K562 (cell line): ENCODE measurements at regions not wholly inside any gene's neighbourhood (a gene's known extent, or its start where the extent isn't known, plus 50 kb on each side); places are given as distances from the start of the nearest gene placed in this dataset.

Experiments
- ATAC-seq: fragments of 200-7000 bp; cut with Tn5 transposase; 3 replicates; pipeline ENCODE4 v1.9.1; 2020; ENCODE audit warnings: moderate library complexity
- BruUV-seq: library from RNA; stranded (reverse); fragments of 400-500 nt; replicated peaks from 2 replicates; lab custom pipeline; 2021; lab: Mats Ljungman, UMichigan
- CTCF ChIA-PET: fragments of 300-600 bp; formaldehyde crosslinking; extraction: SDS; loops from one replicate; lab custom pipeline; 2021; ENCODE audit warnings: low intra/inter-chr PET ratio; lab: Yijun Ruan, JAX
- POLR2A ChIA-PET: fragments of 300-600, 350-650 bp; sonication (Branson Sonifier 250); formaldehyde crosslinking; extraction: SDS; loops from one replicate; lab custom pipeline; 2021; ENCODE audit warnings: antibody characterized with exemption, inconsistent platforms; lab: Yijun Ruan, JAX
- DNase-seq, 4 experiments: peaks; one replicate each; pipeline versions ENCODE4 v3.0.0 to v3.0.0-alpha.2; 2011 to 2018; ENCODE audit warnings: low spot score in 3 of 4, mixed read lengths in 3 of 4; ENCODE audit errors: extremely low read depth in 1 of 4
- FAIRE-seq: peaks from 2 replicates; lab custom pipeline; 2011; peaks lifted over from hg19 to GRCh38; lab: Jason Lieb, UNC
- H2AFZ ChIP-seq: 2 replicates; pipeline ENCODE4 v1.6.0; 2011; ENCODE audit warnings: low read depth, low read length, control low read depth, inconsistent platforms
- H3K27ac ChIP-seq: fragments of 200-600 bp; 3 replicates; pipeline ENCODE4 v1.8.0; 2011; ENCODE audit warnings: low read depth, mild to moderate bottlenecking, control low read depth, inconsistent platforms, low read length, moderate library complexity, mixed read lengths; ENCODE audit errors: extremely low read depth
- H3K27me3 ChIP-seq, 2 experiments: fragments of 300-600 bp in 1 of 2; 2 replicates in 1 of 2; 3 replicates in 1 of 2; pipeline versions ENCODE4 v1.6.0 to v1.8.0; 2011; ENCODE audit warnings: inconsistent platforms in 2 of 2, low read length in 2 of 2, mild to moderate bottlenecking in 1 of 2, mixed read lengths in 1 of 2, moderate library complexity in 1 of 2; ENCODE audit not compliant: control insufficient read depth in 2 of 2, insufficient read depth in 2 of 2
- H3K36me3 ChIP-seq: fragments of 300-600 bp; 3 replicates; pipeline ENCODE4 v1.8.0; 2011; ENCODE audit warnings: mild to moderate bottlenecking, low read length, inconsistent platforms; ENCODE audit not compliant: control insufficient read depth, insufficient read depth
- H3K4me1 ChIP-seq, 2 experiments: fragments of 200-600 bp in 1 of 2; replicated peaks in 1 of 2; 2 replicates in 1 of 2; 3 replicates in 1 of 2; pipeline versions ENCODE4 v1.5.1 to v1.8.0; 2011; ENCODE audit warnings: inconsistent platforms in 2 of 2, low read length in 2 of 2, mild to moderate bottlenecking in 1 of 2, mixed read lengths in 1 of 2, moderate library complexity in 1 of 2; ENCODE audit not compliant: control insufficient read depth in 2 of 2, insufficient read depth in 2 of 2
- H3K4me2 ChIP-seq: 2 replicates; pipeline ENCODE4 v1.6.1; 2011; ENCODE audit warnings: low read length, control low read depth, inconsistent platforms, mixed read lengths; ENCODE audit not compliant: insufficient read depth
- H3K4me3 ChIP-seq: fragments of 200-600 bp; sonication (generic), shearing (Covaris generic); 2 replicates; pipeline ENCODE4 v1.5.1; 2016; ENCODE audit warnings: control low read depth, inconsistent platforms
- H3K79me2 ChIP-seq: fragments of 200-600 bp; 3 replicates; pipeline ENCODE4 v1.8.0; 2011; ENCODE audit warnings: low read length, inconsistent platforms; ENCODE audit not compliant: control insufficient read depth, insufficient read depth
- H3K9ac ChIP-seq, 2 experiments: 2 replicates each; pipeline versions ENCODE4 v1.6.0 to v1.6.1; 2011; ENCODE audit warnings: low read depth in 2 of 2, low read length in 2 of 2, control low read depth in 1 of 2, inconsistent platforms in 1 of 2, mild to moderate bottlenecking in 1 of 2, mixed read lengths in 1 of 2; ENCODE audit not compliant: insufficient read depth in 1 of 2
- H3K9me1 ChIP-seq: one replicate; pipeline ENCODE4 v1.6.0; 2011; ENCODE audit warnings: inconsistent platforms, mild to moderate bottlenecking, low read length, moderate library complexity; ENCODE audit not compliant: control insufficient read depth, insufficient read depth
- H3K9me3 ChIP-seq: replicated peaks from 2 replicates; pipeline ENCODE4 v1.5.1; 2011; ENCODE audit warnings: low read depth, low read length, inconsistent platforms; ENCODE audit not compliant: control insufficient read depth, insufficient read depth
- H4K20me1 ChIP-seq: replicated peaks from 2 replicates; pipeline ENCODE4 v1.6.1; 2011; ENCODE audit warnings: low read length, inconsistent platforms, mixed read lengths; ENCODE audit not compliant: control insufficient read depth, insufficient read depth
- BHLHE40 ChIP-seq: IDR thresholded peaks from 2 replicates; pipeline ENCODE4 v1.6.1; 2011; ENCODE audit warnings: low read length, improper control_type of control experiment
- CBFB ChIP-seq: sonication (generic); formaldehyde crosslinking; IDR thresholded peaks from 2 replicates; pipeline ENCODE4 v1.4.0; 2020; ENCODE audit warnings: mild to moderate bottlenecking, missing genetic modification reagents
- EGR1 ChIP-seq: fragments of 450-650 bp; conservative IDR thresholded peaks from 2 replicates; pipeline ENCODE4 v1.6.1; 2017; ENCODE audit warnings: mild to moderate bottlenecking
- HDAC6 ChIP-seq: IDR thresholded peaks from 2 replicates; pipeline ENCODE4 v1.6.1; 2012; ENCODE audit warnings: low read depth, mild to moderate bottlenecking, control low read depth, inconsistent platforms, low read length, moderate library complexity
- HNRNPLL ChIP-seq: fragments of 200-400 bp; formaldehyde crosslinking; IDR thresholded peaks from 2 replicates; pipeline ENCODE4 v1.6.1; 2017; ENCODE audit warnings: low read length, low read depth, mild to moderate bottlenecking; ENCODE audit not compliant: poor library complexity, severe bottlenecking
- IRF9 ChIP-seq: fragments of 450-650 bp; IDR thresholded peaks from 2 replicates; pipeline ENCODE4 v1.6.1; 2016; ENCODE audit warnings: missing biosample characterization, missing genetic modification characterization
- KLF16 ChIP-seq: IDR thresholded peaks from 2 replicates; pipeline ENCODE4 v1.6.1; 2016; ENCODE audit warnings: antibody characterized with exemption
- NFRKB ChIP-seq: fragments of 450-650 bp; IDR thresholded peaks from 2 replicates; pipeline ENCODE4 v1.6.1; 2016; ENCODE audit warnings: low read depth
- NR2F6 ChIP-seq: fragments of 450-650 bp; formaldehyde crosslinking; IDR thresholded peaks from 2 replicates; pipeline ENCODE4 v1.4.0; 2020; ENCODE audit warnings: mild to moderate bottlenecking
- SNAPC5 ChIP-seq: fragments of 250-450 bp; sonication (Bioruptor Pico); IDR thresholded peaks from 2 replicates; pipeline ENCODE4 v1.8.0; 2021; ENCODE audit warnings: moderate library complexity, mild to moderate bottlenecking, inconsistent platforms
- TAF1 ChIP-seq: IDR thresholded peaks from 2 replicates; pipeline ENCODE4 v1.6.1; 2011; ENCODE audit warnings: mild to moderate bottlenecking, low read length, moderate library complexity; ENCODE audit not compliant: insufficient read depth, control insufficient read depth, severe bottlenecking; ENCODE audit errors: extremely low read depth
- TOE1 ChIP-seq, 2 experiments: fragments of 450-650 bp in 1 of 2; sonication (generic) in 1 of 2; formaldehyde crosslinking in 1 of 2; IDR thresholded peaks; 2 replicates each; pipeline versions ENCODE4 v1.7.1 to v1.8.0; 2016 to 2022; ENCODE audit warnings: borderline replicate concordance in 2 of 2, mild to moderate bottlenecking in 2 of 2, antibody characterized with exemption in 1 of 2, inconsistent platforms in 1 of 2, low read depth in 1 of 2, missing genetic modification reagents in 1 of 2, moderate library complexity in 1 of 2
- ZFP1 ChIP-seq: fragments of 450-650 bp; formaldehyde crosslinking; IDR thresholded peaks from 2 replicates; pipeline ENCODE4 v1.4.0; 2020; ENCODE audit warnings: mild to moderate bottlenecking, mixed read lengths
- ZNF23 ChIP-seq: fragments of 250-450 bp; sonication (Bioruptor Pico); IDR thresholded peaks from 2 replicates; pipeline ENCODE4 v1.4.0; 2020; ENCODE audit warnings: mild to moderate bottlenecking
- ZNF408 ChIP-seq: fragments of 250-450 bp; sonication (Bioruptor Pico); IDR thresholded peaks from 2 replicates; pipeline ENCODE4 v1.4.0; 2020; ENCODE audit warnings: low read depth, mild to moderate bottlenecking, moderate library complexity
- ZNF507 ChIP-seq: conservative IDR thresholded peaks from 2 replicates; pipeline ENCODE4 v1.6.1; 2017; ENCODE audit warnings: missing genetic modification characterization, missing compliant biosample characterization
- WGBS: fragments of 100-300 bp; shearing (Covaris generic); methylation state at CpG from one replicate; pipeline ENCODE4 v1.1.6; 2016; ENCODE audit warnings: low coverage, mixed read lengths; ENCODE audit not compliant: insufficient coverage; ENCODE audit errors: missing lambda C conversion rate; 5-methylcytosine and 5-hydroxymethylcytosine counted together
- in situ Hi-C: fragments of 300-500 bp; cut with MboI; formaldehyde crosslinking; loops from 4 replicates; pipeline ENCODE4 v1.15.0; 2018; ENCODE audit warnings: inconsistent platforms, mixed read lengths
- intact Hi-C: fragments of 100-400 bp; cut with micrococcal nuclease; formaldehyde crosslinking; loops from 2 replicates; pipeline ENCODE4 v1.14.2; 2022
- TF ChIP-seq, protein P1 (sequence below), 2 experiments: IDR thresholded peaks; 2 replicates each; pipeline ENCODE4 v1.6.1; 2012; ENCODE audit warnings: improper control_type of control experiment in 2 of 2, low read depth in 2 of 2, low read length in 2 of 2, borderline replicate concordance in 1 of 2

- TF ChIP-seq SNAPC5 (CRISPR knock-in tag) (no peak), ZNF23 (no peak), HNRNPLL (no peak), ZNF507 (no peak), NR2F6 (CRISPR knock-in tag) (no peak), ZFP1 (CRISPR knock-in tag) (no peak)
These were observed 409.5 kb downstream of the PLPP3 start (continued) for GRCh38 chr1:56169856-56170255.

DNA sequence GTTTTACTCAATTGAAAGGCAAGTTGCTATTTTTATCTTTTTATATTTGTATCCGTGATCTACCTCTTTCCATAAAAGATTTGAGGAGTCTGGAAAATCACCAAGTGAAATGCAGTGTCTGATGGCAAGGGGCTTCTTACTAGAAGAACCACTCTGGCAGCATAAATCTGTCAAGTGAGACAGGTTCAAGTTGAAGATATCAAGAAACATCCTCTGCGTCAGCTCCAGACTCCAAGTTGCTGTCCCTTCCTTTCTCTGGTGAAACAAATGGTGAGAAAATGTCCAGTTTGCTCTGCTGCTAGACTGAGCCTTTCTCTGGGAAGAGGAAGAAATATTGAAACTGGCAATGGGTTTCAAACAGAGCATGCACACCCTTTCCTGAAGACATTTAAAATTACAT lies 411.2 kb downstream of the PLPP3 start:
- BruUV-seq = no TSS peak
- no peak overlapping the region for H3K27ac ChIP-seq
- no peaks in the 10 kb centered on the region for H3K9me3 ChIP-seq
- no peak for DNase-seq
- no peaks in the 10 kb centered on the region for H3K9me1 ChIP-seq
- no peak for FAIRE-seq
- ChIA-PET POLR2A (no interaction called here), CTCF (no interaction called here)
- no peak overlapping the region for H2AFZ ChIP-seq
- H3K36me3 ChIP-seq = no peaks in the 10 kb centered on the region
- no peak for ATAC-seq
- H3K4me3 ChIP-seq = no peak overlapping the region
- WGBS = 3% methylated on average over 2 of the region's 2 CpGs
- no peaks in the 10 kb centered on the region for H4K20me1 ChIP-seq
- intact Hi-C loops (no loop called here), in situ Hi-C loops (no loop called here)
- H3K9ac ChIP-seq = no peak overlapping the region
- no peaks in the 10 kb centered on the region for H3K27me3 ChIP-seq
- H3K79me2 ChIP-seq = no peaks in the 10 kb centered on the region
- H3K4me1 ChIP-seq = no peaks in the 10 kb centered on the region
- no peak overlapping the region for H3K4me2 ChIP-seq
- TF ChIP-seq CBFB (no peak), KLF16 (no peak), TAF1 (no peak), EGR1 (no peak), ZNF408 (CRISPR knock-in tag) (no peak), HDAC6 (no peak), BHLHE40 (no peak), TOE1 (IDR thresholded peaks at IDR 0.05; ENCODE audit: borderline replicate concordance) (no peak), TOE1 (CRISPR knock-in tag; IDR thresholded peaks at IDR 0.05; ENCODE audit: borderline replicate concordance, low read depth) (no peak), NFRKB (no peak), IRF9 (no peak)
- TF ChIP-seq, protein P1, sequence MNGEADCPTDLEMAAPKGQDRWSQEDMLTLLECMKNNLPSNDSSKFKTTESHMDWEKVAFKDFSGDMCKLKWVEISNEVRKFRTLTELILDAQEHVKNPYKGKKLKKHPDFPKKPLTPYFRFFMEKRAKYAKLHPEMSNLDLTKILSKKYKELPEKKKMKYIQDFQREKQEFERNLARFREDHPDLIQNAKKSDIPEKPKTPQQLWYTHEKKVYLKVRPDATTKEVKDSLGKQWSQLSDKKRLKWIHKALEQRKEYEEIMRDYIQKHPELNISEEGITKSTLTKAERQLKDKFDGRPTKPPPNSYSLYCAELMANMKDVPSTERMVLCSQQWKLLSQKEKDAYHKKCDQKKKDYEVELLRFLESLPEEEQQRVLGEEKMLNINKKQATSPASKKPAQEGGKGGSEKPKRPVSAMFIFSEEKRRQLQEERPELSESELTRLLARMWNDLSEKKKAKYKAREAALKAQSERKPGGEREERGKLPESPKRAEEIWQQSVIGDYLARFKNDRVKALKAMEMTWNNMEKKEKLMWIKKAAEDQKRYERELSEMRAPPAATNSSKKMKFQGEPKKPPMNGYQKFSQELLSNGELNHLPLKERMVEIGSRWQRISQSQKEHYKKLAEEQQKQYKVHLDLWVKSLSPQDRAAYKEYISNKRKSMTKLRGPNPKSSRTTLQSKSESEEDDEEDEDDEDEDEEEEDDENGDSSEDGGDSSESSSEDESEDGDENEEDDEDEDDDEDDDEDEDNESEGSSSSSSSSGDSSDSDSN (IDR thresholded peaks at IDR 0.05; ENCODE audit: borderline replicate concordance in 1 of 2, low read depth in 2 of 2, low read length in 2 of 2) = no peak
